GM03348 (cell line): ENCODE measurements at regions not wholly inside any gene's neighbourhood (a gene's known extent, or its start where the extent isn't known, plus 50 kb on each side); places are given as distances from the start of the nearest gene placed in this dataset.
A peak's percentile ranks its signal among the peaks of the same experiment; 100 is the strongest.

ENCODE experiments used
- DNase-seq: peaks from one replicate; pipeline ENCODE4 v3.0.0; 2012; ENCODE audit warnings: low spot score

- peak; percentile 7 for DNase-seq
Observed at GRCh38 chr15:36527235-36528162, 51.9 kb upstream of the CDIN1 start.

GRCh38 chr15:36529296-36530011, 50.0 kb upstream of the CDIN1 start:
- no peak for DNase-seq
